ENCODE measurements at regions not wholly inside any gene's neighbourhood (a gene's known extent, or its start where the extent isn't known, plus 50 kb on each side); places are given as distances from the start of the nearest gene placed in this dataset.

GRCh38 chr7:155222573-155222972 lies 75.1 kb upstream of the INSIG1 start:
- intact Hi-C loops (cut with DNase I), result no loop called here
- Histone ChIP-seq H3K9me3 (no peaks in the 10 kb centered on the region), H3K36me3 (no peaks in the 10 kb centered on the region), H3K27ac (no peak overlapping the region), H3K4me1 (no peaks in the 10 kb centered on the region), H3K27me3 (peaks cover 0 to 12% (median 0%) of the 10 kb centered on the region in 3 donors), H3K4me3 (no peak overlapping the region)
- 89 to 90% methylated on average over 5 of the region's 5 CpGs for WGBS, 2 donors
- DNase-seq, result peak; percentile 41
- TF ChIP-seq POLR2AphosphoS5 (IDR thresholded peaks at IDR 0.05) (no peak), POLR2A (IDR thresholded peaks at IDR 0.05) (no peak), EP300 (IDR thresholded peaks at IDR 0.05) (no peak)
- TF ChIP-seq, protein P1, sequence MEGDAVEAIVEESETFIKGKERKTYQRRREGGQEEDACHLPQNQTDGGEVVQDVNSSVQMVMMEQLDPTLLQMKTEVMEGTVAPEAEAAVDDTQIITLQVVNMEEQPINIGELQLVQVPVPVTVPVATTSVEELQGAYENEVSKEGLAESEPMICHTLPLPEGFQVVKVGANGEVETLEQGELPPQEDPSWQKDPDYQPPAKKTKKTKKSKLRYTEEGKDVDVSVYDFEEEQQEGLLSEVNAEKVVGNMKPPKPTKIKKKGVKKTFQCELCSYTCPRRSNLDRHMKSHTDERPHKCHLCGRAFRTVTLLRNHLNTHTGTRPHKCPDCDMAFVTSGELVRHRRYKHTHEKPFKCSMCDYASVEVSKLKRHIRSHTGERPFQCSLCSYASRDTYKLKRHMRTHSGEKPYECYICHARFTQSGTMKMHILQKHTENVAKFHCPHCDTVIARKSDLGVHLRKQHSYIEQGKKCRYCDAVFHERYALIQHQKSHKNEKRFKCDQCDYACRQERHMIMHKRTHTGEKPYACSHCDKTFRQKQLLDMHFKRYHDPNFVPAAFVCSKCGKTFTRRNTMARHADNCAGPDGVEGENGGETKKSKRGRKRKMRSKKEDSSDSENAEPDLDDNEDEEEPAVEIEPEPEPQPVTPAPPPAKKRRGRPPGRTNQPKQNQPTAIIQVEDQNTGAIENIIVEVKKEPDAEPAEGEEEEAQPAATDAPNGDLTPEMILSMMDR (IDR thresholded peaks at IDR 0.05), result no peak

GRCh38 chr7:155223021-155223420 lies 74.7 kb upstream of the INSIG1 start:
- DNase-seq, result no peak
- Histone ChIP-seq H3K4me3 (no peak overlapping the region), H3K27ac (no peak overlapping the region), H3K9me3 (no peaks in the 10 kb centered on the region), H3K27me3 (peaks cover 0 to 10% (median 0%) of the 10 kb centered on the region in 3 donors), H3K4me1 (no peaks in the 10 kb centered on the region), H3K36me3 (no peaks in the 10 kb centered on the region)
- intact Hi-C loops (cut with DNase I), result no loop called here
- WGBS, 2 donors, result 95 to 96% methylated on average over 12 of the region's 12 CpGs
- no peak for TF ChIP-seq POLR2AphosphoS5 (IDR thresholded peaks at IDR 0.05)
- no peak for TF ChIP-seq EP300 (IDR thresholded peaks at IDR 0.05)
- no peak for TF ChIP-seq POLR2A (IDR thresholded peaks at IDR 0.05)
- TF ChIP-seq, protein P1 (IDR thresholded peaks at IDR 0.05), result no peak

- Histone ChIP-seq H3K36me3 (no peaks in the 10 kb centered on the region), H3K27me3 (peaks cover 0 to 5% (median 0%) of the 10 kb centered on the region in 3 donors), H3K9me3 (no peaks in the 10 kb centered on the region), H3K4me1 (no peaks in the 10 kb centered on the region), H3K4me3 (no peak overlapping the region), H3K27ac (no peak overlapping the region)
- DNase-seq, result no peak
- TF ChIP-seq, protein P1 (IDR thresholded peaks at IDR 0.05), result no peak
- no peak for TF ChIP-seq POLR2A (IDR thresholded peaks at IDR 0.05)
- TF ChIP-seq POLR2AphosphoS5 (IDR thresholded peaks at IDR 0.05), result no peak
- no peak for TF ChIP-seq EP300 (IDR thresholded peaks at IDR 0.05)
- intact Hi-C loops (cut with DNase I), result no loop called here
- WGBS, 2 donors, result 92% methylated on average over 3 of the region's 3 CpGs
Measured at GRCh38 chr7:155223503-155223902, 74.2 kb upstream of the INSIG1 start.

GRCh38 chr7:155224116-155224811 lies 73.4 kb upstream of the INSIG1 start:
- Histone ChIP-seq H3K27me3 (no peaks in the 10 kb centered on the region), H3K4me3 (no peak overlapping the region), H3K36me3 (no peaks in the 10 kb centered on the region), H3K9me3 (no peaks in the 10 kb centered on the region), H3K4me1 (no peaks in the 10 kb centered on the region), H3K27ac (no peak overlapping the region)
- WGBS, 2 donors, result 21 to 60% methylated on average over 12 of the region's 12 CpGs
- intact Hi-C loops (cut with DNase I), result no loop called here
- no peak for DNase-seq
- TF ChIP-seq, protein P1 (IDR thresholded peaks at IDR 0.05), result no peak
- no peak for TF ChIP-seq EP300 (IDR thresholded peaks at IDR 0.05)
- no peak for TF ChIP-seq POLR2AphosphoS5 (IDR thresholded peaks at IDR 0.05)
- no peak for TF ChIP-seq POLR2A (IDR thresholded peaks at IDR 0.05)

GRCh38 chr7:155225095-155225494 lies 72.6 kb upstream of the INSIG1 start:
- no peaks in the 10 kb centered on the region for H3K9me3 ChIP-seq
- WGBS, 2 donors, result 79 to 82% methylated on average over 11 of the region's 11 CpGs
- no peaks in the 10 kb centered on the region for H3K27me3 ChIP-seq
- no peak overlapping the region for H3K4me3 ChIP-seq
- TF ChIP-seq POLR2A (IDR thresholded peaks at IDR 0.05) (no peak), POLR2AphosphoS5 (IDR thresholded peaks at IDR 0.05) (no peak), EP300 (IDR thresholded peaks at IDR 0.05) (no peak)
- TF ChIP-seq, protein P1 (IDR thresholded peaks at IDR 0.05), result no peak
- H3K4me1 ChIP-seq, result no peaks in the 10 kb centered on the region
- no peaks in the 10 kb centered on the region for H3K36me3 ChIP-seq
- no peak for DNase-seq
- H3K27ac ChIP-seq, result no peak overlapping the region
- intact Hi-C loops (cut with DNase I), result no loop called here

Data from sigmoid colon (tissue), 6 donors.